ENCODE measurements at regions not wholly inside any gene's neighbourhood (a gene's known extent, or its start where the extent isn't known, plus 50 kb on each side); places are given as distances from the start of the nearest gene placed in this dataset.

GRCh38 chr5:120873083-120873482, 409.0 kb downstream of the PRR16 start:
- TF ChIP-seq TEAD2 (CRISPR knock-in tag; IDR thresholded peaks at IDR 0.05) (no peak), FOXK2 (IDR thresholded peaks at IDR 0.05) (no peak), NR2F1 (CRISPR knock-in tag; IDR thresholded peaks at IDR 0.05) (no peak), ZNF337 (CRISPR knock-in tag; IDR thresholded peaks at IDR 0.05; ENCODE audit: borderline replicate concordance, low read depth) (no peak), HNF4A (CRISPR knock-in tag; IDR thresholded peaks at IDR 0.05) (no peak), ZNF362 (CRISPR knock-in tag; IDR thresholded peaks at IDR 0.05; ENCODE audit: borderline replicate concordance) (no peak)
